HEK293 (cell line): ENCODE measurements at regions not wholly inside any gene's neighbourhood (a gene's known extent, or its start where the extent isn't known, plus 50 kb on each side); places are given as distances from the start of the nearest gene placed in this dataset.

Experiments used
- CTCF ChIA-PET: fragments of 350-600 bp; formaldehyde crosslinking; extraction: SDS; loops from one replicate; lab custom pipeline; 2021; ENCODE audit warnings: antibody characterized with exemption; lab: Yijun Ruan, JAX
- POLR2A ChIA-PET: fragments of 300-600 bp; formaldehyde crosslinking; extraction: SDS; loops from one replicate; lab custom pipeline; 2020; ENCODE audit warnings: antibody characterized with exemption, inconsistent platforms; lab: Yijun Ruan, JAX
- H3K27ac ChIP-seq: fragments of 200-500 bp; sonication (Bioruptor generic); 2 replicates; pipeline ENCODE4 v1.5.1; 2014; ENCODE audit warnings: low read depth, low read length, control low read depth, inconsistent platforms; ENCODE audit errors: extremely low read depth
- H3K36me3 ChIP-seq, 2 experiments: fragments of 200-500 bp in 1 of 2; sonication (Bioruptor generic) in 1 of 2; 1 replicate in 1 of 2; 2 replicates in 1 of 2; pipeline ENCODE4 v1.5.1; 2014 to 2017; ENCODE audit warnings: inconsistent platforms in 2 of 2, low read length in 2 of 2; ENCODE audit not compliant: control insufficient read depth in 2 of 2, insufficient read depth in 1 of 2
- H3K4me1 ChIP-seq: fragments of 200-500 bp; sonication (Bioruptor generic); 2 replicates; pipeline ENCODE4 v1.5.1; 2014; ENCODE audit warnings: mild to moderate bottlenecking, low read length, inconsistent platforms; ENCODE audit not compliant: control insufficient read depth, insufficient read depth
- H3K4me3 ChIP-seq: 2 replicates; pipeline ENCODE4 v1.5.1; 2011; ENCODE audit warnings: low read depth, mild to moderate bottlenecking, control low read depth, low read length, moderate library complexity
- H3K9me3 ChIP-seq: fragments of 200-500 bp; sonication (Bioruptor generic); 2 replicates; pipeline ENCODE4 v1.5.1; 2014; ENCODE audit warnings: low read depth, low read length, inconsistent platforms; ENCODE audit not compliant: control insufficient read depth, insufficient read depth
- BCL11B ChIP-seq: fragments of 450-650 bp; formaldehyde crosslinking; IDR thresholded peaks from 2 replicates; pipeline ENCODE4 v1.5.1; 2016; ENCODE audit warnings: low read depth, missing biosample characterization, missing genetic modification characterization
- GLI4 ChIP-seq: fragments of 450-650 bp; formaldehyde crosslinking; IDR thresholded peaks from 2 replicates; pipeline ENCODE4 v1.5.1; 2016; ENCODE audit warnings: missing biosample characterization, missing genetic modification characterization
- PRDM4 ChIP-seq: fragments of 450-650 bp; formaldehyde crosslinking; IDR thresholded peaks from 2 replicates; pipeline ENCODE4 v1.5.1; 2017; ENCODE audit warnings: missing biosample characterization, missing genetic modification characterization
- SCRT2 ChIP-seq: fragments of 450-650 bp; formaldehyde crosslinking; IDR thresholded peaks from 2 replicates; pipeline ENCODE4 v1.5.1; 2016; ENCODE audit warnings: missing biosample characterization, missing genetic modification characterization
- SP3 ChIP-seq: fragments of 450-650 bp; formaldehyde crosslinking; IDR thresholded peaks from 2 replicates; pipeline ENCODE4 v1.5.1; 2016; ENCODE audit warnings: missing biosample characterization, missing genetic modification characterization
- SP7 ChIP-seq: fragments of 450-650 bp; formaldehyde crosslinking; IDR thresholded peaks from 2 replicates; pipeline ENCODE4 v1.5.1; 2016; ENCODE audit warnings: missing biosample characterization, missing genetic modification characterization
- WT1 ChIP-seq: fragments of 450-650 bp; formaldehyde crosslinking; IDR thresholded peaks from 2 replicates; pipeline ENCODE4 v1.5.1; 2016; ENCODE audit warnings: missing biosample characterization, missing genetic modification characterization
- YY1 ChIP-seq: fragments of 450-650 bp; formaldehyde crosslinking; IDR thresholded peaks from 2 replicates; pipeline ENCODE4 v1.5.1; 2018; ENCODE audit warnings: missing biosample characterization, missing genetic modification characterization
- ZNF146 ChIP-seq: fragments of 450-650 bp; formaldehyde crosslinking; IDR thresholded peaks from 2 replicates; pipeline ENCODE4 v1.5.1; 2016; ENCODE audit warnings: missing biosample characterization, missing genetic modification characterization
- ZNF148 ChIP-seq: fragments of 450-650 bp; formaldehyde crosslinking; IDR thresholded peaks from 2 replicates; pipeline ENCODE4 v1.5.0; 2017; ENCODE audit warnings: missing biosample characterization, missing genetic modification characterization, borderline replicate concordance
- ZNF155 ChIP-seq: fragments of 450-650 bp; formaldehyde crosslinking; IDR thresholded peaks from 2 replicates; pipeline ENCODE4 v1.5.1; 2016; ENCODE audit warnings: missing biosample characterization, missing genetic modification characterization
- ZNF214 ChIP-seq: fragments of 450-650 bp; formaldehyde crosslinking; IDR thresholded peaks from 2 replicates; pipeline ENCODE4 v1.5.1; 2017; ENCODE audit warnings: missing biosample characterization, mild to moderate bottlenecking, missing genetic modification characterization, borderline replicate concordance
- ZNF221 ChIP-seq: fragments of 450-650 bp; formaldehyde crosslinking; IDR thresholded peaks from 2 replicates; pipeline ENCODE4 v1.5.1; 2017; ENCODE audit warnings: missing biosample characterization, missing genetic modification characterization, borderline replicate concordance
- ZNF23 ChIP-seq: fragments of 450-650 bp; formaldehyde crosslinking; IDR thresholded peaks from 2 replicates; pipeline ENCODE4 v1.5.1; 2016; ENCODE audit warnings: missing biosample characterization, missing genetic modification characterization, borderline replicate concordance
- ZNF292 ChIP-seq: fragments of 450-650 bp; formaldehyde crosslinking; IDR thresholded peaks from 2 replicates; pipeline ENCODE4 v1.5.1; 2016; ENCODE audit warnings: low read depth, missing biosample characterization, missing genetic modification characterization, borderline replicate concordance
- ZNF624 ChIP-seq: fragments of 450-650 bp; formaldehyde crosslinking; IDR thresholded peaks from 2 replicates; pipeline ENCODE4 v1.5.1; 2017; ENCODE audit warnings: missing biosample characterization, missing genetic modification characterization
- ZNF791 ChIP-seq: fragments of 450-650 bp; formaldehyde crosslinking; IDR thresholded peaks from 2 replicates; pipeline ENCODE4 v1.5.1; 2016; ENCODE audit warnings: missing biosample characterization, missing genetic modification characterization
- ZNF843 ChIP-seq: fragments of 450-650 bp; formaldehyde crosslinking; IDR thresholded peaks from 2 replicates; pipeline ENCODE4 v1.5.1; 2016; ENCODE audit warnings: missing biosample characterization, missing genetic modification characterization
- TF ChIP-seq, protein P1 (sequence below): fragments of 450-650 bp; formaldehyde crosslinking; IDR thresholded peaks from 2 replicates; pipeline ENCODE4 v1.5.1; 2016; ENCODE audit warnings: missing biosample characterization, missing genetic modification characterization
- TF ChIP-seq, protein P2 (sequence below): fragments of 450-650 bp; formaldehyde crosslinking; IDR thresholded peaks from 2 replicates; pipeline ENCODE4 v1.5.1; 2016; ENCODE audit warnings: missing biosample characterization, missing genetic modification characterization
- TF ChIP-seq, protein P3 (sequence below): sonication (generic); formaldehyde crosslinking; IDR thresholded peaks from 2 replicates; pipeline ENCODE4 v1.8.1; 2022; ENCODE audit warnings: mild to moderate bottlenecking, moderate library complexity, missing genetic modification reagents

- Histone ChIP-seq H3K4me3 (no peak overlapping the region), H3K27ac (no peak overlapping the region), H3K9me3 (no peaks in the 10 kb centered on the region), H3K4me1 (no peaks in the 10 kb centered on the region), H3K36me3 (no peaks in the 10 kb centered on the region)
- POLR2A ChIA-PET = no interaction called here
- CTCF ChIA-PET = interaction anchor here (0.7 kb wide), 1 partner anchor 194 kb away, joined by 3 read pairs; no protein-coding TSS in a partner anchor
- no peak for TF ChIP-seq ZNF146 (tag by site-specific recombination)
- no peak for TF ChIP-seq GLI4 (tag by site-specific recombination)
- TF ChIP-seq ZNF292 = no peak
- no peak for TF ChIP-seq ZNF148 (tag by site-specific recombination)
- TF ChIP-seq, protein P1, sequence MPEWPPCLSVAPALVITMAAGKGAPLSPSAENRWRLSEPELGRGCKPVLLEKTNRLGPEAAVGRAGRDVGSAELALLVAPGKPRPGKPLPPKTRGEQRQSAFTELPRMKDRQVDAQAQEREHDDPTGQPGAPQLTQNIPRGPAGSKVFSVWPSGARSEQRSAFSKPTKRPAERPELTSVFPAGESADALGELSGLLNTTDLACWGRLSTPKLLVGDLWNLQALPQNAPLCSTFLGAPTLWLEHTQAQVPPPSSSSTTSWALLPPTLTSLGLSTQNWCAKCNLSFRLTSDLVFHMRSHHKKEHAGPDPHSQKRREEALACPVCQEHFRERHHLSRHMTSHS = no peak
- TF ChIP-seq ZNF791 = no peak
- no peak for TF ChIP-seq ZNF221 (tag by site-specific recombination)
Measured at GRCh38 chr2:118689033-118689432, 158.4 kb downstream of the EN1 start.

DNA sequence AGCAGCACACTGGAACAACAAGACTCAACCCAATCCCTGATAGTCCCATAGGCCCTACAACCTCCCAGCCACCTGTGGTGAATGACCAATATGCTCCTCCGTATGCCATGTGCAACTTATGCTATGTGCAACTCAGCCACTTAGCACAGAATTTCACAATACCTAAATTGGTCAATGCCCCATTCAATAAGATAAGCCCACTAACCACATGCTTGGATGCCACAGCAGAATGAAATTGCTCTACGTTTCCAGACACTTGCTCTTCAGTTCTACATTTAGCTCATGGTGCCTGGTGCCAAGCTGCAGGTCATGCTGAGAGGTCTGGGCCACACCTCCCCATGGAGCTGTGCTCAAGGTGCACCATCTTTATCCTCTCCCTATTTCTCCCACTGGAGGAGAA lies 159.8 kb downstream of the EN1 start:
- no peaks in the 10 kb centered on the region for H3K4me1 ChIP-seq
- H3K36me3 ChIP-seq = no peaks in the 10 kb centered on the region
- no peak overlapping the region for H3K4me3 ChIP-seq
- POLR2A ChIA-PET = no interaction called here
- CTCF ChIA-PET = no interaction called here
- no peak overlapping the region for H3K27ac ChIP-seq
- no peaks in the 10 kb centered on the region for H3K9me3 ChIP-seq
- no peak for TF ChIP-seq SP3 (tag by site-specific recombination)
- TF ChIP-seq ZNF23 = no peak
- TF ChIP-seq ZNF155 (tag by site-specific recombination) = no peak
- TF ChIP-seq, protein P2, sequence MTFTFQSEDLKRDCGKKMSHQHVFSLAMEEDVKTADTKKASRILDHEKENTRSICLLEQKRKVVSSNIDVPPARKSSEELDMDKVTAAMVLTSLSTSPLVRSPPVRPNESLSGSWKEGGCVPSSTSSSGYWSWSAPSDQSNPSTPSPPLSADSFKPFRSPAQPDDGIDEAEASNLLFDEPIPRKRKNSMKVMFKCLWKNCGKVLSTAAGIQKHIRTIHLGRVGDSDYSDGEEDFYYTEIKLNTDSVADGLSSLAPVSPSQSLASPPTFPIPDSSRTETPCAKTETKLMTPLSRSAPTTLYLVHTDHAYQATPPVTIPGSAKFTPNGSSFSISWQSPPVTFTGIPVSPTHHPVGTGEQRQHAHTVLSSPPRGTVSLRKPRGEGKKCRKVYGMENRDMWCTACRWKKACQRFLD (tag by site-specific recombination) = no peak
- no peak for TF ChIP-seq ZNF843 (tag by site-specific recombination)
- TF ChIP-seq SCRT2 (tag by site-specific recombination) = no peak
- no peak for TF ChIP-seq ZNF214 (tag by site-specific recombination)
- no peak for TF ChIP-seq GLI4 (tag by site-specific recombination)
- TF ChIP-seq WT1 (tag by site-specific recombination) = no peak
- TF ChIP-seq, protein P3, sequence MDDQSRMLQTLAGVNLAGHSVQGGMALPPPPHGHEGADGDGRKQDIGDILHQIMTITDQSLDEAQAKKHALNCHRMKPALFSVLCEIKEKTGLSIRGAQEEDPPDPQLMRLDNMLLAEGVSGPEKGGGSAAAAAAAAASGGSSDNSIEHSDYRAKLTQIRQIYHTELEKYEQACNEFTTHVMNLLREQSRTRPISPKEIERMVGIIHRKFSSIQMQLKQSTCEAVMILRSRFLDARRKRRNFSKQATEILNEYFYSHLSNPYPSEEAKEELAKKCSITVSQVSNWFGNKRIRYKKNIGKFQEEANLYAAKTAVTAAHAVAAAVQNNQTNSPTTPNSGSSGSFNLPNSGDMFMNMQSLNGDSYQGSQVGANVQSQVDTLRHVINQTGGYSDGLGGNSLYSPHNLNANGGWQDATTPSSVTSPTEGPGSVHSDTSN = no peak
- no peak for TF ChIP-seq ZNF624 (tag by site-specific recombination)
- TF ChIP-seq ZNF292 = no peak
- no peak for TF ChIP-seq BCL11B (tag by site-specific recombination)
- TF ChIP-seq ZNF791 = no peak
- TF ChIP-seq SP7 (tag by site-specific recombination) = no peak
- no peak for TF ChIP-seq YY1 (tag by site-specific recombination)
- no peak for TF ChIP-seq PRDM4 (tag by site-specific recombination)
